SU-DHL-6 (cell line): ENCODE measurements at regions not wholly inside any gene's neighbourhood (a gene's known extent, or its start where the extent isn't known, plus 50 kb on each side); places are given as distances from the start of the nearest gene placed in this dataset.
"Not testable (repeated sequence)": the region's sequence is repeated elsewhere in the genome, so short reads cannot be mapped to it uniquely, and the experiment has no call there.

ENCODE experiments used
- CTCF ChIP-seq: fragments of 200-600 bp; sonication (generic); IDR thresholded peaks from one replicate; pipeline ENCODE4 v1.5.1; 2017; ENCODE audit warnings: antibody characterized with exemption, mild to moderate bottlenecking, low read length, moderate library complexity; ENCODE audit not compliant: insufficient read depth, poor library complexity, severe bottlenecking
- EZH2phosphoT487 ChIP-seq: fragments of 200-600 bp; sonication (generic), shearing (Covaris generic); conservative IDR thresholded peaks from 2 replicates; pipeline ENCODE4 v1.6.1; 2018; ENCODE audit warnings: mild to moderate bottlenecking, antibody characterized with exemption, low read length, moderate library complexity, mixed read lengths

- not testable (repeated sequence) for TF ChIP-seq CTCF, EZH2phosphoT487
Measured at GRCh38 chr1:149726688-149727087, 55.8 kb upstream of the FCGR1A start.
